Medulla oblongata (tissue), 1 donor: ENCODE measurements at regions not wholly inside any gene's neighbourhood (a gene's known extent, or its start where the extent isn't known, plus 50 kb on each side); places are given as distances from the start of the nearest gene placed in this dataset.
"Not testable (repeated sequence)": the region's sequence is repeated elsewhere in the genome, so short reads cannot be mapped to it uniquely, and the experiment has no call there.

Experiments used
- DNase-seq: peaks from one replicate; pipeline ENCODE4 v3.0.0-alpha.2; 2015; ENCODE audit errors: extremely low spot score

DNA sequence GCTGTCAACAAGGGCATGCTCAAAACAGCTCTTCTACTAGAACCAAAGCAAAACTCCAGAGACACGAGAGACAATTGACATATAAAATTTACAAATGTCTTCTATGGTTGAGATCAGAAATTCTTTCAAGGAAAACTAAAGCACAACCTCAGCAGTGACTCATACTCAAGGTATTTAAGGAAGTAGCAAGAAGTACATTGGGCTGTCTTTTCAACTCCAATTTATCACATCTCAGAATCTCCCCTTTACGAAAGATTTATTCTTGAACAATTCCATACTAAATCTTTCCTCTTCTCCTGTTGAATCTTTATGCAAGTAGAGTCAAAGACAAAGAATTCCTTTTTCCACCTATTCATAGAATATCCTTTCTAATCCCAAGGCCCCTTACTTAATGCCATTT is 324.0 kb downstream of the IRS1 start:
- no peak for DNase-seq

DNA sequence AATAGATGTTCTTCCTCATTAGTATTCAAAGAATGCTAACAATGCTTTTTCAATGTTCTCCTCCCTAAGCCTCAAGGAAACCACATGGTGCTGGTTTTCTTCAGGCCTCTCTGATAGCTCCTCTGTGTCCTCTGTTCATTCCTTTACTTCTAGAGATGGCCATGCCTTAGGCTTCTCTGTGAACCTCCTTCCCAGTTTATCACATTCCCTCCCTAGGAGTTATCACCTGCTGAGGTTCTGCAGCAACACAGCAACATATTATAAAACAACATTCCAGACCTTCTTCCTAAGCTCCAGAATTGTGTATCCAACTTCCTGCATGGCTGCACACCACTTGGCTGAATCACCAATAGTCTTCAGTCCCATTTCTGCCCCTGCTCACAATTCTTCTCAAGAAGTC is 325.5 kb downstream of the IRS1 start:
- no peak for DNase-seq

- DNase-seq, result no peak
Observed at GRCh38 chr2:226471987-226472470, 327.6 kb downstream of the IRS1 start.

DNA sequence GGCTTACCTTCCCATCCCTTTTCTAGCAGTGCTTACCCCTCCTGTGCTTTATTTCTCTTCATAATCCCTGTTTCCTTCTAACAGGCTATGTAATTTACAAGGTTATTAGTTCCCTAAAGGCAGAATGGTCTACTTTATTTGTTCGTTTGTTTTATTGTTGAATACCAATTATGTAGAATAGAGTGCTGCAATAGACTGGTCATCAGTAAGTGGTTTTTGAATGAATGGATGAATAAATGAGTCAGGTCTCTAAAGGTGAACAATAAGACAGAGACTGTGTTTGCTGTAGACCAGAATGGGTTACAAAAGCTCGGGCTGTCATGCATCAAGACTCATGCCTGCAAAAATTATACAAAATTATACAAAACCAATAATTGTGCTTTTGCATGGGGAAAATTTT is 332.0 kb downstream of the IRS1 start:
- DNase-seq, result no peak

DNA sequence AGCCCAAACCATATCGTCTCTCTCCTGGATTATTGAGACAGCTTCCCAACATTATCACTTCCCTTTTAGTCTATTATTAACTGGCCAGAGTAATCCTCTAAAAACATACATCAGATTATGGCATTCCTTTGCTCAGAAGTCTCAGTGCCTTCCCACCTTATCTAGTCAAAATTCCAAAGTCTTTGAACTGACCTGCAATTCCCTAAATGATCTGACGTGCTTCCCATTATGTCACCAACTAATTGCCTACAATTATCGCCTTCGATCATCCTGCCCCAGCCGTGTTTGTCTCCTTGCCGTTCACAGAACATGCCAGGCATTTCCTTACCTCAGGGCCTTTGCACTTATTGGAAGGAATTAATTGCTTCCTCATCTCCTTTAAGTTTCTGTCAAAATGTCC is 332.4 kb downstream of the IRS1 start:
- no peak for DNase-seq

GRCh38 chr2:226466589-226466988 is 333.0 kb downstream of the IRS1 start:
- no peak for DNase-seq

- no peak for DNase-seq
Observed at GRCh38 chr2:226466124-226466523, 333.5 kb downstream of the IRS1 start.

DNA sequence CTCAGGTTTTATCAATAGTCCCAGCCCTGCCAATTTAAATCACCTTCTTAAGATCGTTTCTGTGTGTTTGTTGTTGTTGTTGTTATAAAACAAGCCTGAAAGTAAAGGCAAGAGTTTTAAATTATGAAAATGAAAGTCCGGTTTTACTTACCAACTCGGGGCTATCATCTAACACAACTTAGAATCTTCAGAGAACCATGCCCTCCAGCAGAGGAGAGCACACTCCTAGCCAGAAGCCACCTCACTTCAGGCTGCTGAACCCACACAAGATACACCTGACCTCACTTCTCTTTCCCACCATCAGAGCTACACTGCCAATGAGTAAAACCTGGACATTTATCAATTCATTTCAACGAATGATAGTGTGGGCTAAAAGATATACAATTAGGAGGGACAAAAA is 335.2 kb downstream of the IRS1 start:
- no peak for DNase-seq

- no peak for DNase-seq
Observed at GRCh38 chr2:226463154-226463553, 336.5 kb downstream of the IRS1 start.

DNA sequence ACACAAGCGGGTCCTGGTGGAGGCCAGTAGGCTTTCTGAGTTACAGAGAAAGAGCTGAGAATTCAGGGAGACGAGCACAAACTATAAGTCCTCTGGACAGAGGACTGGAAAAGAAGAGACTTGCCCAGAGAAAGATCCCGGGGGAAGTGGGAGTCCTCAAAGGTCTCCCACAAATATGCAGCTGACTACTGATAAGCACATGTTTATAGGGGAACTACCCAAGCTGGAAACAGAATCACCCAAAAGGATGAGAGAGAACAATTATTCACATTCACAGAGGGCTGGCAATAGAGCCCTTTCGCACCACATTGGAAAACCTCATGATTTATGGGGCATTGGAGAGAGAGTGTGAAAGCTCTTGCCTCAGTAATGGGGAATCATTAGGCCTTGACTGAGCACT is 337.6 kb downstream of the IRS1 start:
- no peak for DNase-seq

GRCh38 chr2:226456144-226456543 is 343.5 kb downstream of the IRS1 start:
- not testable (repeated sequence) for DNase-seq

DNA sequence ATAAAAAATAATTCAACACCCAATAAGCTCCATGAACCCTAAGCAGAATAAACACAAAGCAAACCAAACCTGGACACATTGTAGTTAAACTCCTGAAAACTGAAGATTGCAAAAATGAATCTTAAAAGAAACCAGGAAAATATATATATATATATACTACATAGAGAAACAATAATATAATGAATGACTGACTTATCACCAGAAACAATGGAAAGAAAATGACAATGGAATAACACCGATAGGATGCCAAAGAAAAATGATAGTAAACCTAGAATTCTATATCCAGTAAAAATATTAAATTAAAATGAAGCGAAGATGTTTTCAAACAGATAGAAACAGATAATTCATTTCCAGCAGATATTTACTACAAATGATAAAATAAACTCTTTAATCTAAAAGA is 346.9 kb downstream of the IRS1 start:
- DNase-seq, result no peak

GRCh38 chr2:226451486-226451885 is 348.1 kb downstream of the IRS1 start:
- DNase-seq, result no peak

- DNase-seq, result no peak
Observed at GRCh38 chr2:226450141-226450540, 349.5 kb downstream of the IRS1 start.

- no peak for DNase-seq
Observed at GRCh38 chr2:226447338-226448300, 352.0 kb downstream of the IRS1 start.

DNA sequence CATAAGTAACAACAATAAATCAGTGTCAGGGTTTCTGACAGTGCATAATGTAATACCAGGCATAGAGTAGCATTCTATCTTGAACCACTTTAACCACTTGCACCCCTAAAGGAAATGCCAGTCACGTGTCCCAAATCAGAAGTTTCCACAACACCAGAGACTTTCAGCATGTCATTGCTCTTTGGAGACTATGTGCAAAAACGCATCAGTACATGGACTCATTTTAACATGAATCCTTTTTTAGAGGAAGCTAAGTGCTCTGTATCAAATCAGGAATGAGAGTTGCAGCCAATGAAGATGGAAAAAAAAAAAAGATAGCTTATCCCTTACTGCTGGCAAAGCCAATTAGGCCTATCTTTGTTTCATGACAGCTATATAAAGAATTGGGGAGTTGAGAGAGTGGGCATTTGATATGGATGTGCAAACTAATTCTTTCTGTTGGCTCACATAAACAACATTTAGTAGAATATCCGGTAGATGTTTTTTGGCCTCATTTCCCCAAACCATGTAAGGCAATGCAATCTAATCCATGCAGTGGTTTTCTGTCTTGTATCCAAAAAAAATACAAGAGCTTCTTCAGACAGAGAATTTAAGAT is 353.1 kb downstream of the IRS1 start:
- no peak for DNase-seq

DNA sequence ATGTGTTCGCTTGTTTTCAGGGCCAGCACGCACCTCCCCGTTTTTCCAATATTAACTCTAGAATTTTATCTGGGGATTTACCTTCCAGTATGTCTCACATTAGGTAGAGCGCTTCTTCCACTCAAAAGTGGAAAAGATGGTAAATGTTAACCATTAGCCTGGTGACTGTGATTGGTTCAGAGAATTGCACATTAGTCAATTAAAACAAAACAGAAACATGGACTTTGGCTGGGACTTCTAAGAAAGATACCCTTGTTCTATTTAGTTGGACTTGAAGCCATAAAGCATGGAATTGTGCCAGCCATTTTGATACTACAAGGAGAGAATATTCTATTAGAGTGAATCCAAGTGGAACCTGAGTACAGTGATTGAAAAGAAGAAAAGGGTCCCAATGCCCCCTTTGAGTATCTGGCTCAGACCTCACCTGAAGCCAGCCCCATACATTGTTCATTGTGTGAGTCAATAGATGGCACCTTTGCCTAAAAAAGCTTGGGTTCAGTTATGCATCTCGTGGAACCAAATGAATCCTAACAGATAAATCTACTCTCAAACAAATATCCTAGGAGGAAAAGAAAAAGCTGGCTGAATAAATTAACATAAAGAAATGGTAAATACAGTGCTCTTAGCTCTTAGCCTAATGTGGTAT is 354.3 kb downstream of the IRS1 start:
- DNase-seq, result no peak

DNA sequence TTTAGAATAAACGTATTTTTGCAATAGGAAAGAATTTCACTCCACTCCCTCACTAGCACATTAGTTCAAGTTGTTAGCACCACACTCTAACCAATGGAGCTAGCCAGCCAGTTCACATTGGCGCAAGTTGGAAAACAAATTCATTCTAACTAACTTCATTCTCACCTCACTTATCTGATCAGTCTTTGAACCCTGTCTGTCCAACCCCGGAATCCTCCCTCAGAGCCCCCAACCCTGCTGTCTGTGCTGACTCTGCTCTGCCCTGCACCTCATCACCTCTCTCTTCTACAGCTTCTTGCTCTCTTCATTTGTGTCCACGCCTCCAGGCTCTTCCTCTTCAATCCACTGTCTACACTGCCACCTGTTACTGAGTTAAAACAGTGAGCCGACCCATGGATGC is 356.5 kb downstream of the IRS1 start:
- no peak for DNase-seq

DNA sequence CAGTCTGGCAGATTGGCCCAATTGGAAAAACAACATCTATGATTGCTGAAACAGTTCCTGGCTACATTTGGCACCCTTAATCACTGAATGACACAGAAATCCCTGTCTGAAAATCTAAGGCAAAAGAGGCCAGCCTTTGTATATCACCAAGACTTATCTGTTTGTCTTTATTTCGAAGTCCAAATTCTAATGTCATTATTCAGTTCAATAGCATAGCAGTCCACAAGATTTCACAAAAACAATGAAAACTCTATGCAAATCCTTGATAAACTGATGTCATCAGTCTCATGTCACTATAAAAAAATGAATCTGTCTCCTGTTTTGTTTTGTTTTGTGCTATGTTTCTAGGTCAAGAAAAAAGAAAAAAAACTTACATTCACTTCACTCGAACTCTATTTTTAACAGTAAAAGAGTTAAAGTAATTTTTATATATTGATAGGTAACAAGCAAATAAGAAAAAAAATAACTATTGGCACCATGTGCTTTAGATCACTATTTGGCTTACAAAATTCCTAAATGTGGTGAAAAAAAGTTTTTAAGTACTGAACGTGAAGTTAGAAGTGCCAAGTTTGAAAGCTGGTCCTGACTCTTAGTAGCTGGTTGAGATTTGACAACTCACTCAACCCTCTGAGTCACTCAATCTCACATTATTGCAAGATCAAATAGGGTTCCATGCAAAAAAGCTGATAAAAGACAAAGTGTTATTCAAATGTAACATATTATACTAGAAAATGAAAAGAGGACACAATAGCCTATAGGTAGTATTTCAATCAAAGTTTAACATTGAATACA is 359.3 kb downstream of the IRS1 start:
- DNase-seq, result no peak

DNA sequence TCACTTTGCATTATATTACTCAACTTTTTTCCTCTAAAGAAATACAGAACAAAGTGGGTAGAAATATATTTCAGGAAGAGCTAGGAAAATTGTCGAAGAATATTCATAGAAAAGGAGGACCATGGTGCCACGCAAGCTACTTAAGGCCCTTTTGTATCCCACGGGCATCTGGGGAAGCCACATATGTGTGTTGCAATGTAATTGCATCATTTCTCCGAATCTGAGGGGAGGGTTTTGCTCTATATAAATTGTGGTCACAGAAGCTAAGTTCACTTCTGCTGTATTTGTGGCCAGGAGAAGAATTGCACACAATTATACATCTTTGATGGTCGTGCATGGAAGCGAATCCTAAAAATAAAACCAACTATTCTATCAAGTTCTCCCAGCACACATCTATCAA is 360.3 kb downstream of the IRS1 start:
- DNase-seq, result no peak

DNA sequence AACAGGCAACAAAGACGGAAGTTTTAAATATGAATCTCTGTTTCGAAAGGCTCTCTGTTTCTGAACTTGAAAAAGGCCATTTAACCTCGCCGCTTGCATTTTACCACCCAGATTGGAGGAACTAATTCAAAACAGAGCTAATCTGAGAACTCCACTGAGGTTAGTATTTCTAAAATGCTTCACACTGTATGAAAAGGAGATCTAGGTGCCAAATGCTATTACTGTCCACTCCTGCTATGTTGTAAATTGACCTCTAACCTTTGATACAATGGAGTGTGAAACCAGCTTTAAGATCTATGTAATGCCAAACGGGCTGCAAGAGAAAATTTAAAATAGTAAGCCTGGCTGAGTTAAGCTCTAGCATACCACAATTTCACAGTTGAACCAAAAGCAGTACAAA is 364.5 kb downstream of the IRS1 start:
- DNase-seq, result no peak

GRCh38 chr2:226434702-226435101 is 364.9 kb downstream of the IRS1 start:
- DNase-seq, result no peak
